Omental fat pad (tissue), 3 donors: ENCODE measurements at regions not wholly inside any gene's neighbourhood (a gene's known extent, or its start where the extent isn't known, plus 50 kb on each side); places are given as distances from the start of the nearest gene placed in this dataset.

Experiments
- ATAC-seq: fragments of 150-250 bp; one replicate; pipeline ENCODE4 v1.9.1; 2016; ENCODE audit warnings: mild to moderate bottlenecking, moderate library complexity; ENCODE audit not compliant: low FRiP score
- DNase-seq: peaks from one replicate; pipeline ENCODE4 v3.0.0-alpha.2; 2019; ENCODE audit warnings: low spot score
- TF ChIP-seq, protein P1 (sequence below), 3 donors: fragments of 450-650 bp; IDR thresholded peaks; one replicate each; pipeline ENCODE4 v1.5.1; 2016 to 2017; ENCODE audit warnings: antibody characterized with exemption in 3 of 3, mild to moderate bottlenecking in 3 of 3, moderate library complexity in 2 of 3

GRCh38 chr16:80436510-80436909 is 104.3 kb upstream of the DYNLRB2 start:
- TF ChIP-seq, protein P1, sequence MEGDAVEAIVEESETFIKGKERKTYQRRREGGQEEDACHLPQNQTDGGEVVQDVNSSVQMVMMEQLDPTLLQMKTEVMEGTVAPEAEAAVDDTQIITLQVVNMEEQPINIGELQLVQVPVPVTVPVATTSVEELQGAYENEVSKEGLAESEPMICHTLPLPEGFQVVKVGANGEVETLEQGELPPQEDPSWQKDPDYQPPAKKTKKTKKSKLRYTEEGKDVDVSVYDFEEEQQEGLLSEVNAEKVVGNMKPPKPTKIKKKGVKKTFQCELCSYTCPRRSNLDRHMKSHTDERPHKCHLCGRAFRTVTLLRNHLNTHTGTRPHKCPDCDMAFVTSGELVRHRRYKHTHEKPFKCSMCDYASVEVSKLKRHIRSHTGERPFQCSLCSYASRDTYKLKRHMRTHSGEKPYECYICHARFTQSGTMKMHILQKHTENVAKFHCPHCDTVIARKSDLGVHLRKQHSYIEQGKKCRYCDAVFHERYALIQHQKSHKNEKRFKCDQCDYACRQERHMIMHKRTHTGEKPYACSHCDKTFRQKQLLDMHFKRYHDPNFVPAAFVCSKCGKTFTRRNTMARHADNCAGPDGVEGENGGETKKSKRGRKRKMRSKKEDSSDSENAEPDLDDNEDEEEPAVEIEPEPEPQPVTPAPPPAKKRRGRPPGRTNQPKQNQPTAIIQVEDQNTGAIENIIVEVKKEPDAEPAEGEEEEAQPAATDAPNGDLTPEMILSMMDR (IDR thresholded peaks at IDR 0.05): no peak
- DNase-seq (no peak), ATAC-seq (no peak)

DNA sequence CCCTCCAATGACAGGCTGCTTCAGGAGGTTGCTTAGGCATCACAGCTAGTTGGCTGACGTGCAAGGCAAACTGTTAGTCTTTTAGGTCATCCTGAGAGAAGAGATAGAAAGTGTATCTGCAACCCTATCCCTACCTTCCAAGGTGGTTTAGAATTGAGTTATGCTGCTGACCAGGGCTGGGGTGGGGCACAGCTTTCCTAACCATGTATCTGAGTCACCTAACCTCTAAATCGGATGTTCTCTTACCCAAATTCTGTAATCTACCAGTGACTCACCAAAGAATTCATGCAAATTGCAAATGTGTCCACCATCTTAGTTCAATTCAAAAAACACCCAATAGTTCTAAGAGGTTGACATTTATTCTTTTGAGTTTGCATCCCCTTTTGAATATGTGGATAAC is 107.2 kb upstream of the DYNLRB2 start:
- TF ChIP-seq, protein P1 (IDR thresholded peaks at IDR 0.05): no peak

GRCh38 chr16:80427795-80428194 is 113.0 kb upstream of the DYNLRB2 start:
- DNase-seq (no peak), ATAC-seq (no peak)
- TF ChIP-seq, protein P1 (IDR thresholded peaks at IDR 0.05): no peak

More for the DNA sequence above, 107.2 kb upstream of the DYNLRB2 start:
- ATAC-seq: no peak
- no peak for DNase-seq

DNA sequence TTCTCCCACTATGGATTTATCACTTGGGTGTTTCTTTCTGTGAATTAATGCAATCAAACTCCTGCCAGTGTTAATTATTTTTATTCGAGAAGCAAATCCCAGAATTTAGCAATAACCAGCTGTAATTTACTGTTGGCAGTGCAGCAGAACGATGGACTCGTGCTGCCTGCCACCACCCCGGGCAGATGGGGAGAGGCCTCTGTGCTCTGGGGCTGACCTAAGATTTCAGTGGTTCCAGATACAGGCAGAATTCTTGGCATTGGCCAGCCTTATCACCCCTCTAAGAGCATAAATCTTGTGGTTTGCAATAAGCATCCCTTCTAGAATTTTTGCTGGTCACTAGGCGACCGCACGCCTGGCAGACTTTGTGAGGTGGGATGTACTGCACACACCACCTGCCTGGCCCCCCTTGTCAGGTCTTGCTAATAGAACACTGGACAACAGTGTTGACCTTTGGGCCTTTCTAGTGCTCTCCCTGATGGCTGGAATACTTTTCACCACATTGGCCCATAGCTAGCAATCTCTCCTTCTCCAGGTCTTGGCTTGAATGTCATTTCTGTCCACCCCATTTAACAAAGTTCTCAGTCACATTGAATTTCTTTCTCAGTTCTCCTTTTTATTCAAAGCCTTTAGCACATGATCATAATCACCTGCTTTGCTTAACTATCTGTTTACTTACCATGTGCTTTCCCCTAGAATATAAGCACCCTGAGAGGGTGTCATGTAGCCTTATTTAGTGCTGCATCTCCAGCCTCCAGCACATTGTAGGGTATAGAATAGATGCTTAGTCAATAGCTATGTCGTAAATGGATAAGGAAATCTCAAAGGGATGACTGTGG is 122.1 kb upstream of the DYNLRB2 start:
- no peak for DNase-seq
- peak; percentile 41 for ATAC-seq
- TF ChIP-seq, protein P1 (IDR thresholded peaks at IDR 0.05): no peak

DNA sequence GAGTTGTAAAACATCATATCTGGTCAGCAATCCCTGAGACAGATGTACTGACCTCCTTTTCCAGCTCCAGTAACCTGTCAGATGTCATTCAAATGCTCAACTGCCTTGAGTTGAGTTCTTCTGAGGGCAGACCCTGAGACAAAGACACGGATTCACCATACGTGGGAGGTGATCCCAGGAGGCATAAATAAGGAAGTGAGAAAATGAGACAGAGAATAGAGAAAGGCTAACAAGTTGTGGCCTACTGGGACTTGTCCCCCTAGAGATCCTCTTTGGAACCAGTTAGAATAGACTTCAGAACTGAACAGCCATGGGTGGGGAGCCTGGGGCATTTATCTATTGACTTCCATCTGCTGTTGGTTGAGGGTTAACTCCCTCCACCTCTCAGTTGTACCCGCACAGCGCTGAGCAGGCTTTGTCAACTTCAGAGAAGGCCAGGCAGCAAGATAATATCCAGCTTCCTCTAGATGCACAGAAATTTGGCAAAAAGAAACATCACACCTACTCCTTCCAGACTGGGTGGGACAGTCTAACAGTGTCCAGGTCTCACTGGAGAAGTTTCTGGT is 123.0 kb upstream of the DYNLRB2 start:
- ATAC-seq (no peak), DNase-seq (no peak)
- TF ChIP-seq, protein P1 (IDR thresholded peaks at IDR 0.05): no peak

GRCh38 chr16:80408014-80408413 is 132.8 kb upstream of the DYNLRB2 start:
- DNase-seq (no peak), ATAC-seq (no peak)
- TF ChIP-seq, protein P1 (IDR thresholded peaks at IDR 0.05): no peak
